Esophagus muscularis mucosa (tissue), 4 donors: ENCODE measurements at regions not wholly inside any gene's neighbourhood (a gene's known extent, or its start where the extent isn't known, plus 50 kb on each side); places are given as distances from the start of the nearest gene placed in this dataset.

Source experiments
- DNase-seq: peaks from one replicate; pipeline ENCODE4 v3.0.0-alpha.2; 2017; ENCODE audit errors: extremely low spot score
- H3K27ac ChIP-seq, 4 donors: fragments of 200-600 bp; sonication (generic); replicated peaks in 1 of 4; 1 replicate in 3 of 4; 2 replicates in 1 of 4; pipeline ENCODE4 v1.5.1; 2016 to 2019; ENCODE audit warnings: mild to moderate bottlenecking in 1 of 4
- H3K27me3 ChIP-seq, 4 donors: fragments of 200-600 bp; sonication (generic); one replicate each; pipeline versions ENCODE4 v1.5.1 to v1.6.0; 2016 to 2019
- H3K36me3 ChIP-seq, 4 donors: fragments of 200-600 bp; sonication (generic); one replicate each; pipeline ENCODE4 v1.5.1; 2016 to 2019
- H3K4me1 ChIP-seq, 4 donors: fragments of 200-600 bp; sonication (generic); one replicate each; pipeline ENCODE4 v1.5.1; 2016 to 2019
- H3K4me3 ChIP-seq, 4 donors: fragments of 200-600 bp; sonication (generic); 1 replicate in 2 of 4; 2 replicates in 2 of 4; pipeline ENCODE4 v1.5.1; 2016 to 2019; ENCODE audit warnings: mild to moderate bottlenecking in 4 of 4, moderate library complexity in 1 of 4
- H3K9me3 ChIP-seq, 4 donors: fragments of 200-600 bp; sonication (generic); 1 replicate in 3 of 4; 2 replicates in 1 of 4; pipeline ENCODE4 v1.5.1; 2016 to 2019
- CTCF ChIP-seq, 3 experiments: fragments of 200-600 bp in 2 of 3; fragments of 450-650 bp in 1 of 3; sonication (generic) in 2 of 3; IDR thresholded peaks; one replicate each; pipeline ENCODE4 v1.5.1; 2017 to 2019; ENCODE audit warnings: antibody characterized with exemption in 3 of 3, mild to moderate bottlenecking in 2 of 3, moderate library complexity in 1 of 3
- EP300 ChIP-seq: sonication (generic); formaldehyde crosslinking; IDR thresholded peaks from one replicate; pipeline ENCODE4 v1.6.1; 2017; ENCODE audit warnings: antibody characterized with exemption
- POLR2A ChIP-seq: fragments of 450-650 bp; IDR thresholded peaks from one replicate; pipeline ENCODE4 v1.6.1; 2017; ENCODE audit warnings: antibody characterized with exemption, moderate library complexity, mild to moderate bottlenecking, low read depth
- POLR2AphosphoS5 ChIP-seq, 2 donors: sonication (generic); formaldehyde crosslinking; IDR thresholded peaks; one replicate each; pipeline ENCODE4 v1.6.1; 2017; ENCODE audit warnings: antibody characterized with exemption in 2 of 2
- WGBS: methylation state at CpG from one replicate; pipeline ENCODE4 v1.1.5; 2018; 5-methylcytosine and 5-hydroxymethylcytosine counted together
- intact Hi-C: fragments of 100-400 bp; cut with DNase I; formaldehyde crosslinking; loops from one replicate; pipeline ENCODE4 v1.15.1; 2023

GRCh38 chr2:18372641-18373040 is 187.8 kb downstream of the RDH14 start:
- intact Hi-C loops, result loop anchor here (10.0 kb wide), 1 partner anchor 198 kb away; no protein-coding TSS in a partner anchor
- no peak overlapping the region for H3K27ac ChIP-seq
- no peaks in the 10 kb centered on the region for H3K4me1 ChIP-seq
- no peaks in the 10 kb centered on the region for H3K9me3 ChIP-seq
- H3K4me3 ChIP-seq, result no peak overlapping the region
- H3K27me3 ChIP-seq, result no peaks in the 10 kb centered on the region
- TF ChIP-seq POLR2A (no peak), CTCF (IDR thresholded peaks at IDR 0.05) (no peak), EP300 (no peak), POLR2AphosphoS5 (IDR thresholded peaks at IDR 0.05) (no peak)
- DNase-seq, result no peak
- no peaks in the 10 kb centered on the region for H3K36me3 ChIP-seq

- intact Hi-C loops, result loop anchor here (10.0 kb wide), 1 partner anchor 195 kb away; no protein-coding TSS in a partner anchor
- Histone ChIP-seq H3K4me3 (no peak overlapping the region), H3K27me3 (no peaks in the 10 kb centered on the region), H3K4me1 (no peaks in the 10 kb centered on the region), H3K9me3 (no peaks in the 10 kb centered on the region), H3K36me3 (no peaks in the 10 kb centered on the region), H3K27ac (no peak overlapping the region)
- TF ChIP-seq EP300 (no peak), POLR2A (no peak), CTCF (IDR thresholded peaks at IDR 0.05) (no peak), POLR2AphosphoS5 (IDR thresholded peaks at IDR 0.05) (no peak)
- no peak for DNase-seq
- WGBS, result 68% methylated on average over 2 of the region's 2 CpGs
Measured at GRCh38 chr2:18369760-18370159, 190.7 kb downstream of the RDH14 start.

GRCh38 chr2:18368008-18368407 is 192.4 kb downstream of the RDH14 start:
- 42% methylated on average over 2 of the region's 2 CpGs for WGBS
- Histone ChIP-seq H3K36me3 (no peaks in the 10 kb centered on the region), H3K27me3 (no peaks in the 10 kb centered on the region), H3K4me1 (no peaks in the 10 kb centered on the region), H3K9me3 (no peaks in the 10 kb centered on the region), H3K4me3 (no peak overlapping the region), H3K27ac (no peak overlapping the region)
- TF ChIP-seq CTCF (IDR thresholded peaks at IDR 0.05) (no peak), POLR2A (no peak), EP300 (no peak), POLR2AphosphoS5 (IDR thresholded peaks at IDR 0.05) (no peak)
- intact Hi-C loops, result no loop called here
- no peak for DNase-seq

GRCh38 chr2:18365342-18365741 is 195.1 kb downstream of the RDH14 start:
- intact Hi-C loops, result no loop called here
- 73% methylated on average over 2 of the region's 2 CpGs for WGBS
- Histone ChIP-seq H3K27me3 (no peaks in the 10 kb centered on the region), H3K4me3 (no peak overlapping the region), H3K27ac (no peak overlapping the region), H3K4me1 (no peaks in the 10 kb centered on the region), H3K9me3 (no peaks in the 10 kb centered on the region), H3K36me3 (no peaks in the 10 kb centered on the region)
- DNase-seq, result no peak
- no peak for TF ChIP-seq POLR2AphosphoS5 (IDR thresholded peaks at IDR 0.05)
- TF ChIP-seq CTCF (IDR thresholded peaks at IDR 0.05), result no peak
- no peak for TF ChIP-seq POLR2A
- no peak for TF ChIP-seq EP300

- Histone ChIP-seq H3K27ac (no peak overlapping the region), H3K4me1 (no peaks in the 10 kb centered on the region), H3K27me3 (peaks cover 0 to 4% (median 0%) of the 10 kb centered on the region in 4 donors), H3K36me3 (no peaks in the 10 kb centered on the region), H3K9me3 (no peaks in the 10 kb centered on the region), H3K4me3 (no peak overlapping the region)
- WGBS, result 81% methylated on average over 3 of the region's 3 CpGs
- DNase-seq, result no peak
- TF ChIP-seq POLR2A, result no peak
- intact Hi-C loops, result no loop called here
Measured at GRCh38 chr2:18363348-18363747, 197.1 kb downstream of the RDH14 start.
